Activated CD4-positive, alpha-beta T cell treated with anti-CD3 and anti-CD28 coated beads, Interleukin-2, Interleukin-4, amounts not matched to agents 100 ng/mL and 50 ng/mL, durations not matched to agents 16 hours and 8 hours (primary cell): ENCODE measurements at regions not wholly inside any gene's neighbourhood (a gene's known extent, or its start where the extent isn't known, plus 50 kb on each side); places are given as distances from the start of the nearest gene placed in this dataset.
A peak's percentile ranks its signal among the peaks of the same experiment; 100 is the strongest.
"Not testable (repeated sequence)": the region's sequence is repeated elsewhere in the genome, so short reads cannot be mapped to it uniquely, and the experiment has no call there.

ENCODE experiments used
- DNase-seq: peaks from one replicate; pipeline ENCODE4 v3.0.0-alpha.2; 2020; ENCODE audit warnings: low spot score

- DNase-seq = peak; percentile 26
Observed at GRCh38 chrX:142804085-142804484, 221.6 kb upstream of the SPANXN4 start.

GRCh38 chrX:142819461-142819860 is 206.3 kb upstream of the SPANXN4 start:
- no peak for DNase-seq

GRCh38 chrX:142828129-142828528 is 197.6 kb upstream of the SPANXN4 start:
- no peak for DNase-seq

GRCh38 chrX:142831961-142832530 is 193.7 kb upstream of the SPANXN4 start:
- no peak for DNase-seq

GRCh38 chrX:142854970-142855369 is 170.8 kb upstream of the SPANXN4 start:
- DNase-seq = no peak

GRCh38 chrX:142860944-142861343 is 164.8 kb upstream of the SPANXN4 start:
- no peak for DNase-seq

- DNase-seq = no peak
Observed at GRCh38 chrX:142861557-142861956, 164.2 kb upstream of the SPANXN4 start.

GRCh38 chrX:142866247-142866646 is 159.5 kb upstream of the SPANXN4 start:
- DNase-seq = not testable (repeated sequence)

GRCh38 chrX:142873214-142873613 is 152.5 kb upstream of the SPANXN4 start:
- no peak for DNase-seq

GRCh38 chrX:142884881-142885280 is 140.8 kb upstream of the SPANXN4 start:
- no peak for DNase-seq

- DNase-seq = no peak
Observed at GRCh38 chrX:142891046-142891445, 134.7 kb upstream of the SPANXN4 start.

GRCh38 chrX:142898164-142898563 is 127.6 kb upstream of the SPANXN4 start:
- DNase-seq = no peak

- DNase-seq = no peak
Observed at GRCh38 chrX:142923201-142923600, 102.5 kb upstream of the SPANXN4 start.

GRCh38 chrX:142938793-142939192 is 86.9 kb upstream of the SPANXN4 start:
- no peak for DNase-seq

- not testable (repeated sequence) for DNase-seq
Observed at GRCh38 chrX:142972147-142972809, 53.5 kb upstream of the SPANXN4 start.
